ENCODE measurements at regions not wholly inside any gene's neighbourhood (a gene's known extent, or its start where the extent isn't known, plus 50 kb on each side); places are given as distances from the start of the nearest gene placed in this dataset.

GRCh38 chr11:112504056-112504455 is 243.4 kb upstream of the PLET1 start:
- H3K36me3 ChIP-seq (ENCODE audit: insufficient read depth, low read length): no peaks in the 10 kb centered on the region
- no peaks in the 10 kb centered on the region for H3K27me3 ChIP-seq (ENCODE audit: low read length)
- no peak overlapping the region for H2AFZ ChIP-seq (ENCODE audit: low read length)
- no peak overlapping the region for H3K4me2 ChIP-seq (ENCODE audit: low read depth, low read length, poor library complexity, severe bottlenecking)
- H3K4me3 ChIP-seq (ENCODE audit: low read length): no peak overlapping the region
- no peak overlapping the region for H3K27ac ChIP-seq (ENCODE audit: low read length)
- H3K9me2 ChIP-seq (replicated peaks; ENCODE audit: insufficient read depth, low read length): no peaks in the 10 kb centered on the region
- no peaks in the 10 kb centered on the region for H4K20me1 ChIP-seq (ENCODE audit: insufficient read depth, low read depth, low read length)
- DNase-seq: no peak
- no peaks in the 10 kb centered on the region for H3K79me2 ChIP-seq (ENCODE audit: low read length)
- no peaks in the 10 kb centered on the region for H3K4me1 ChIP-seq (ENCODE audit: low read length)
- no peak overlapping the region for H3K9ac ChIP-seq (ENCODE audit: low read length)
- no peaks in the 10 kb centered on the region for H3K9me3 ChIP-seq (ENCODE audit: low read length)

- no peaks in the 10 kb centered on the region for H4K20me1 ChIP-seq (ENCODE audit: insufficient read depth, low read depth, low read length)
- H3K36me3 ChIP-seq (ENCODE audit: insufficient read depth, low read length): no peaks in the 10 kb centered on the region
- no peak for DNase-seq
- H3K9me2 ChIP-seq (replicated peaks; ENCODE audit: insufficient read depth, low read length): no peaks in the 10 kb centered on the region
- no peak overlapping the region for H3K4me3 ChIP-seq (ENCODE audit: low read length)
- H3K79me2 ChIP-seq (ENCODE audit: low read length): no peaks in the 10 kb centered on the region
- no peaks in the 10 kb centered on the region for H3K9me3 ChIP-seq (ENCODE audit: low read length)
- no peak overlapping the region for H3K9ac ChIP-seq (ENCODE audit: low read length)
- H3K4me2 ChIP-seq (ENCODE audit: low read depth, low read length, poor library complexity, severe bottlenecking): no peak overlapping the region
- H2AFZ ChIP-seq (ENCODE audit: low read length): no peak overlapping the region
- H3K27ac ChIP-seq (ENCODE audit: low read length): no peak overlapping the region
- no peaks in the 10 kb centered on the region for H3K4me1 ChIP-seq (ENCODE audit: low read length)
- no peaks in the 10 kb centered on the region for H3K27me3 ChIP-seq (ENCODE audit: low read length)
Measured at GRCh38 chr11:112506852-112507251, 246.2 kb upstream of the PLET1 start.

- Histone ChIP-seq H3K4me2 (ENCODE audit: low read depth, low read length, poor library complexity, severe bottlenecking) (no peak overlapping the region), H3K9ac (ENCODE audit: low read length) (no peak overlapping the region), H3K4me1 (ENCODE audit: low read length) (no peaks in the 10 kb centered on the region), H3K36me3 (ENCODE audit: insufficient read depth, low read length) (no peaks in the 10 kb centered on the region), H3K79me2 (ENCODE audit: low read length) (no peaks in the 10 kb centered on the region), H3K4me3 (ENCODE audit: low read length) (no peak overlapping the region), H3K9me3 (ENCODE audit: low read length) (no peaks in the 10 kb centered on the region), H3K9me2 (replicated peaks; ENCODE audit: insufficient read depth, low read length) (no peaks in the 10 kb centered on the region), H3K27ac (ENCODE audit: low read length) (no peak overlapping the region), H4K20me1 (ENCODE audit: insufficient read depth, low read depth, low read length) (no peaks in the 10 kb centered on the region), H2AFZ (ENCODE audit: low read length) (no peak overlapping the region), H3K27me3 (ENCODE audit: low read length) (no peaks in the 10 kb centered on the region)
- DNase-seq: no peak
Measured at GRCh38 chr11:112507281-112507680, 246.6 kb upstream of the PLET1 start.

GRCh38 chr11:112508750-112509149 is 248.1 kb upstream of the PLET1 start:
- Histone ChIP-seq H3K36me3 (ENCODE audit: insufficient read depth, low read length) (no peaks in the 10 kb centered on the region), H3K27me3 (ENCODE audit: low read length) (no peaks in the 10 kb centered on the region), H3K9me3 (ENCODE audit: low read length) (no peaks in the 10 kb centered on the region), H2AFZ (ENCODE audit: low read length) (no peak overlapping the region), H3K4me1 (ENCODE audit: low read length) (no peaks in the 10 kb centered on the region), H3K9me2 (replicated peaks; ENCODE audit: insufficient read depth, low read length) (no peaks in the 10 kb centered on the region), H4K20me1 (ENCODE audit: insufficient read depth, low read depth, low read length) (no peaks in the 10 kb centered on the region), H3K79me2 (ENCODE audit: low read length) (no peaks in the 10 kb centered on the region), H3K27ac (ENCODE audit: low read length) (no peak overlapping the region), H3K9ac (ENCODE audit: low read length) (no peak overlapping the region), H3K4me3 (ENCODE audit: low read length) (no peak overlapping the region), H3K4me2 (ENCODE audit: low read depth, low read length, poor library complexity, severe bottlenecking) (no peak overlapping the region)
- no peak for DNase-seq

- H2AFZ ChIP-seq (ENCODE audit: low read length): no peak overlapping the region
- DNase-seq: no peak
- no peaks in the 10 kb centered on the region for H3K36me3 ChIP-seq (ENCODE audit: insufficient read depth, low read length)
- no peaks in the 10 kb centered on the region for H4K20me1 ChIP-seq (ENCODE audit: insufficient read depth, low read depth, low read length)
- H3K27ac ChIP-seq (ENCODE audit: low read length): no peak overlapping the region
- no peak overlapping the region for H3K4me3 ChIP-seq (ENCODE audit: low read length)
- H3K9me3 ChIP-seq (ENCODE audit: low read length): no peaks in the 10 kb centered on the region
- H3K4me2 ChIP-seq (ENCODE audit: low read depth, low read length, poor library complexity, severe bottlenecking): no peak overlapping the region
- H3K9me2 ChIP-seq (replicated peaks; ENCODE audit: insufficient read depth, low read length): no peaks in the 10 kb centered on the region
- no peaks in the 10 kb centered on the region for H3K79me2 ChIP-seq (ENCODE audit: low read length)
- H3K27me3 ChIP-seq (ENCODE audit: low read length): no peaks in the 10 kb centered on the region
- no peak overlapping the region for H3K9ac ChIP-seq (ENCODE audit: low read length)
- no peaks in the 10 kb centered on the region for H3K4me1 ChIP-seq (ENCODE audit: low read length)
Measured at GRCh38 chr11:112509300-112509699, 248.6 kb upstream of the PLET1 start.

- DNase-seq: no peak
- no peak overlapping the region for H3K4me2 ChIP-seq (ENCODE audit: low read depth, low read length, poor library complexity, severe bottlenecking)
- no peak overlapping the region for H3K9ac ChIP-seq (ENCODE audit: low read length)
- no peaks in the 10 kb centered on the region for H3K79me2 ChIP-seq (ENCODE audit: low read length)
- H4K20me1 ChIP-seq (ENCODE audit: insufficient read depth, low read depth, low read length): no peaks in the 10 kb centered on the region
- no peak overlapping the region for H3K4me3 ChIP-seq (ENCODE audit: low read length)
- no peaks in the 10 kb centered on the region for H3K9me2 ChIP-seq (replicated peaks; ENCODE audit: insufficient read depth, low read length)
- no peak overlapping the region for H2AFZ ChIP-seq (ENCODE audit: low read length)
- no peaks in the 10 kb centered on the region for H3K36me3 ChIP-seq (ENCODE audit: insufficient read depth, low read length)
- no peak overlapping the region for H3K27ac ChIP-seq (ENCODE audit: low read length)
- no peaks in the 10 kb centered on the region for H3K9me3 ChIP-seq (ENCODE audit: low read length)
- no peaks in the 10 kb centered on the region for H3K27me3 ChIP-seq (ENCODE audit: low read length)
- H3K4me1 ChIP-seq (ENCODE audit: low read length): no peaks in the 10 kb centered on the region
Measured at GRCh38 chr11:112511271-112511670, 250.6 kb upstream of the PLET1 start.

- no peak overlapping the region for H3K27ac ChIP-seq (ENCODE audit: low read length)
- DNase-seq: no peak
- H3K4me3 ChIP-seq (ENCODE audit: low read length): no peak overlapping the region
- no peaks in the 10 kb centered on the region for H4K20me1 ChIP-seq (ENCODE audit: insufficient read depth, low read depth, low read length)
- no peaks in the 10 kb centered on the region for H3K36me3 ChIP-seq (ENCODE audit: insufficient read depth, low read length)
- no peaks in the 10 kb centered on the region for H3K9me3 ChIP-seq (ENCODE audit: low read length)
- no peaks in the 10 kb centered on the region for H3K27me3 ChIP-seq (ENCODE audit: low read length)
- H2AFZ ChIP-seq (ENCODE audit: low read length): no peak overlapping the region
- no peaks in the 10 kb centered on the region for H3K4me1 ChIP-seq (ENCODE audit: low read length)
- H3K79me2 ChIP-seq (ENCODE audit: low read length): no peaks in the 10 kb centered on the region
- no peaks in the 10 kb centered on the region for H3K9me2 ChIP-seq (replicated peaks; ENCODE audit: insufficient read depth, low read length)
- H3K4me2 ChIP-seq (ENCODE audit: low read depth, low read length, poor library complexity, severe bottlenecking): no peak overlapping the region
- no peak overlapping the region for H3K9ac ChIP-seq (ENCODE audit: low read length)
Measured at GRCh38 chr11:112511911-112512310, 251.3 kb upstream of the PLET1 start.

- H3K79me2 ChIP-seq (ENCODE audit: low read length): no peaks in the 10 kb centered on the region
- no peak for DNase-seq
- no peak overlapping the region for H2AFZ ChIP-seq (ENCODE audit: low read length)
- H3K27me3 ChIP-seq (ENCODE audit: low read length): no peaks in the 10 kb centered on the region
- no peaks in the 10 kb centered on the region for H3K9me3 ChIP-seq (ENCODE audit: low read length)
- no peaks in the 10 kb centered on the region for H3K36me3 ChIP-seq (ENCODE audit: insufficient read depth, low read length)
- H3K9ac ChIP-seq (ENCODE audit: low read length): no peak overlapping the region
- no peak overlapping the region for H3K4me2 ChIP-seq (ENCODE audit: low read depth, low read length, poor library complexity, severe bottlenecking)
- H3K4me3 ChIP-seq (ENCODE audit: low read length): no peak overlapping the region
- no peaks in the 10 kb centered on the region for H3K9me2 ChIP-seq (replicated peaks; ENCODE audit: insufficient read depth, low read length)
- no peaks in the 10 kb centered on the region for H4K20me1 ChIP-seq (ENCODE audit: insufficient read depth, low read depth, low read length)
- H3K27ac ChIP-seq (ENCODE audit: low read length): no peak overlapping the region
- no peaks in the 10 kb centered on the region for H3K4me1 ChIP-seq (ENCODE audit: low read length)
Measured at GRCh38 chr11:112513417-112513816, 252.8 kb upstream of the PLET1 start.

Measured in Karpas-422 (cell line).